ENCODE measurements at regions not wholly inside any gene's neighbourhood (a gene's known extent, or its start where the extent isn't known, plus 50 kb on each side); places are given as distances from the start of the nearest gene placed in this dataset.
A peak's percentile ranks its signal among the peaks of the same experiment; 100 is the strongest.

GRCh38 chr2:38462121-38462661 is 85.1 kb upstream of the ATL2 start:
- TF ChIP-seq CTCF (IDR thresholded peaks at IDR 0.05) (no peak), POLR2A (IDR thresholded peaks at IDR 0.05) (no peak), POLR2AphosphoS5 (IDR thresholded peaks at IDR 0.05) (peak in 2 of 4 donors; percentile 34 to 56)

Measured in sigmoid colon (tissue), 4 donors.